ENCODE measurements at regions not wholly inside any gene's neighbourhood (a gene's known extent, or its start where the extent isn't known, plus 50 kb on each side); places are given as distances from the start of the nearest gene placed in this dataset.

- Histone ChIP-seq H2AK9ac (replicated peaks; ENCODE audit: low read depth, low read length, poor library complexity) (no peak overlapping the region), H2BK120ac (ENCODE audit: low read depth, low read length) (no peak overlapping the region), H3K18ac (ENCODE audit: low read depth, low read length) (no peak overlapping the region), H3K27ac (ENCODE audit: insufficient read depth, low read length) (no peak overlapping the region), H2AFZ (replicated peaks; ENCODE audit: low read length, poor library complexity) (no peak overlapping the region), H3K36me3 (ENCODE audit: control insufficient read depth, insufficient read depth, low read length) (no peaks in the 10 kb centered on the region), H4K8ac (ENCODE audit: low read depth in 2 of 2, low read length in 2 of 2) (no peak overlapping the region), H2BK20ac (ENCODE audit: low read depth, low read length) (no peak overlapping the region), H3K14ac (replicated peaks; ENCODE audit: low read depth, low read length) (no peak overlapping the region), H3K4me3 (ENCODE audit: insufficient read depth, low read depth, low read length) (no peak overlapping the region), H3K27me3 (ENCODE audit: control insufficient read depth, insufficient read depth, low read length) (no peaks in the 10 kb centered on the region), H3K23ac (ENCODE audit: low read depth, low read length) (no peak overlapping the region), H4K5ac (ENCODE audit: low read depth, low read length) (no peak overlapping the region), H3K4me2 (ENCODE audit: low read depth, low read length) (no peak overlapping the region), H4K91ac (ENCODE audit: insufficient read depth, low read depth, low read length) (no peak overlapping the region), H2AK5ac (ENCODE audit: low read depth, low read length) (no peak overlapping the region), H3K4me1 (ENCODE audit: control insufficient read depth, insufficient read depth, low read length) (no peaks in the 10 kb centered on the region), H4K20me1 (ENCODE audit: insufficient read depth, low read length) (no peaks in the 10 kb centered on the region), H3K56ac (ENCODE audit: extremely low read depth, insufficient read depth, low read length) (no peak overlapping the region), H3K9me1 (ENCODE audit: insufficient read depth, low read length) (no peaks in the 10 kb centered on the region), H3K4ac (ENCODE audit: low read depth, low read length) (no peak overlapping the region), H3K79me1 (ENCODE audit: low read depth in 1 of 2, low read length in 2 of 2) (no peaks in the 10 kb centered on the region), H2BK15ac (ENCODE audit: low read depth, low read length) (no peak overlapping the region), H3K9ac (ENCODE audit: low read depth, low read length) (no peak overlapping the region), H3K9me3 (ENCODE audit: control insufficient read depth, insufficient read depth, low read length) (no peaks in the 10 kb centered on the region), H2BK5ac (ENCODE audit: low read depth, low read length, poor library complexity, severe bottlenecking) (no peak overlapping the region)
- ChIA-PET POLR2A (ENCODE audit: unreplicated experiment) (no interaction called here), CTCF (no interaction called here)
- dilution Hi-C loops (cut with HindIII; ENCODE audit: low sequenced_read_pairs, unreplicated experiment) (no loop called here), in situ Hi-C loops (cut with MboI; ENCODE audit: low sequenced_read_pairs) (no loop called here), intact Hi-C loops (cut with micrococcal nuclease) (no loop called here)
- no peak for ATAC-seq (ENCODE audit: low read depth)
- TF ChIP-seq RFX5 (IDR thresholded peaks at IDR 0.05; ENCODE audit: low read depth, low read length) (no peak), NFE2L2 (IDR thresholded peaks at IDR 0.05; ENCODE audit: low read depth, low read length) (no peak), FOS (IDR thresholded peaks at IDR 0.05; ENCODE audit: low read depth, low read length) (no peak), CHD1 (IDR thresholded peaks at IDR 0.05; ENCODE audit: low read depth, low read length) (no peak), CTCF (conservative IDR thresholded peaks at IDR 0.05; ENCODE audit: low read depth, low read length) (no peak), BHLHE40 (IDR thresholded peaks at IDR 0.05; ENCODE audit: low read depth, low read length) (no peak), RCOR1 (IDR thresholded peaks at IDR 0.05; ENCODE audit: insufficient replicate concordance, low read length) (no peak), USF2 (IDR thresholded peaks at IDR 0.05; ENCODE audit: low read depth, low read length) (no peak)
- TF ChIP-seq, protein P1, sequence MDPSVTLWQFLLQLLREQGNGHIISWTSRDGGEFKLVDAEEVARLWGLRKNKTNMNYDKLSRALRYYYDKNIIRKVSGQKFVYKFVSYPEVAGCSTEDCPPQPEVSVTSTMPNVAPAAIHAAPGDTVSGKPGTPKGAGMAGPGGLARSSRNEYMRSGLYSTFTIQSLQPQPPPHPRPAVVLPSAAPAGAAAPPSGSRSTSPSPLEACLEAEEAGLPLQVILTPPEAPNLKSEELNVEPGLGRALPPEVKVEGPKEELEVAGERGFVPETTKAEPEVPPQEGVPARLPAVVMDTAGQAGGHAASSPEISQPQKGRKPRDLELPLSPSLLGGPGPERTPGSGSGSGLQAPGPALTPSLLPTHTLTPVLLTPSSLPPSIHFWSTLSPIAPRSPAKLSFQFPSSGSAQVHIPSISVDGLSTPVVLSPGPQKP (IDR thresholded peaks at IDR 0.05; ENCODE audit: borderline replicate concordance, low read depth, low read length): no peak
- DNase-seq: no peak
- no TSS peak for BruUV-seq (replicated peaks)
- 71% methylated on average over 1 of the region's 3 CpGs; no CpG with 5 or more reads in 1 of the 2 experiments for WGBS, 2 experiments (ENCODE audit: extremely low coverage in 2 of 2, insufficient read length in 1 of 2)
Measured at GRCh38 chr5:163339148-163339547, 98.2 kb upstream of the CCNG1 start.

Measured in IMR-90 (cell line).